OCI-LY3 (cell line): ENCODE measurements at regions not wholly inside any gene's neighbourhood (a gene's known extent, or its start where the extent isn't known, plus 50 kb on each side); places are given as distances from the start of the nearest gene placed in this dataset.
"Not testable (repeated sequence)": the region's sequence is repeated elsewhere in the genome, so short reads cannot be mapped to it uniquely, and the experiment has no call there.

Experiments used
- H2AFZ ChIP-seq: fragments of 200-600, 300-600 bp; shearing (Covaris generic); 2 replicates; pipeline ENCODE4 v1.6.0; 2014; ENCODE audit warnings: antibody characterized with exemption, low read depth, low read length
- H3K27ac ChIP-seq: fragments of 200-600, 300-600 bp; sonication (generic); 2 replicates; pipeline ENCODE4 v1.5.1; 2014; ENCODE audit warnings: mild to moderate bottlenecking, low read length, moderate library complexity, mixed read lengths
- H3K27me3 ChIP-seq: fragments of 200-600, 300-600 bp; sonication (generic); 2 replicates; pipeline ENCODE4 v1.6.1; 2014; ENCODE audit warnings: low read depth, low read length, mixed read lengths
- H3K36me3 ChIP-seq: fragments of 200-600, 300-600 bp; sonication (generic); replicated peaks from 2 replicates; pipeline ENCODE3; 2014; ENCODE audit warnings: low read depth, low read length, mixed read lengths
- H3K4me1 ChIP-seq: fragments of 300-600, 200-600 bp; sonication (generic); 2 replicates; pipeline ENCODE4 v1.6.1; 2014; ENCODE audit warnings: low read length, mixed read lengths
- H3K4me2 ChIP-seq: fragments of 200-600, 300-600 bp; sonication (generic); 2 replicates; pipeline ENCODE4 v1.6.1; 2014; ENCODE audit warnings: low read length, mixed read lengths
- H3K4me3 ChIP-seq: fragments of 300-600, 200-600 bp; sonication (generic); 2 replicates; pipeline ENCODE4 v1.5.1; 2014; ENCODE audit warnings: antibody characterized with exemption, mild to moderate bottlenecking, low read length, moderate library complexity
- H3K79me2 ChIP-seq: fragments of 300-600, 200-600 bp; shearing (Covaris generic); 2 replicates; pipeline ENCODE4 v1.6.1; 2014; ENCODE audit warnings: mild to moderate bottlenecking, low read length, mixed read lengths
- H3K9ac ChIP-seq: fragments of 300-600, 200-600 bp; shearing (Covaris generic); 2 replicates; pipeline ENCODE4 v1.6.0; 2014; ENCODE audit warnings: mild to moderate bottlenecking, low read length, moderate library complexity
- H3K9me3 ChIP-seq: fragments of 200-600, 300-600 bp; shearing (Covaris generic); 2 replicates; pipeline ENCODE4 v1.6.1; 2014; ENCODE audit warnings: low read length, mixed read lengths; ENCODE audit not compliant: insufficient read depth
- H4K20me1 ChIP-seq: fragments of 200-600, 300-600 bp; sonication (generic); 2 replicates; pipeline ENCODE4 v1.6.1; 2016; ENCODE audit warnings: low read length, mixed read lengths; ENCODE audit not compliant: insufficient read depth
- EZH2phosphoT487 ChIP-seq: fragments of 200-600 bp; shearing (Covaris generic); IDR thresholded peaks from 2 replicates; pipeline ENCODE4 v1.6.1; 2018; ENCODE audit warnings: antibody characterized with exemption, mixed run types, low read depth
- TF ChIP-seq, protein P1 (sequence below): fragments of 200-600, 300-600 bp; sonication (generic); IDR thresholded peaks from 2 replicates; pipeline ENCODE4 v1.5.1; 2014; ENCODE audit warnings: antibody characterized with exemption, low read length, low read depth

DNA sequence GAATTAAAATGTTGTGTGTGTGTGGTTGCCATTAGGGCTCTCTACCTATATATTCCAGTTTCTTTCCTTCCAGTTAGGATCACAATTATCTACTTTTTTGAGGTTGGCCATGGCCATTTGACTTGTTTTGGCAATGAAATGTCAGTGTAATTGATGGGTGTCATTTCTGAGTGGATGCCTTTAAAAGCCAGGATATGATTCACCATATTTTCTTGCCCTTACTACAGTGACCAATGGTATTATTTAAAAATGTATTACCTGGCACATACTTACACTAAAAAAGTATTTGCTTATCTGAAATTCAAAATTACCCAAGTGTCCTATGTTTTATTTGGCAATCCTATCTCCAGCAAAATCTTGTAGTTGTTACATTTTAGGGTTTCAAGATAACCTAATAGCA, 258.7 kb upstream of the ACTBL2 start:
- H3K79me2 ChIP-seq, result no peaks in the 10 kb centered on the region
- H2AFZ ChIP-seq, result no peak overlapping the region
- H3K9ac ChIP-seq, result no peak overlapping the region
- TF ChIP-seq EZH2phosphoT487, result no peak
- TF ChIP-seq, protein P1, sequence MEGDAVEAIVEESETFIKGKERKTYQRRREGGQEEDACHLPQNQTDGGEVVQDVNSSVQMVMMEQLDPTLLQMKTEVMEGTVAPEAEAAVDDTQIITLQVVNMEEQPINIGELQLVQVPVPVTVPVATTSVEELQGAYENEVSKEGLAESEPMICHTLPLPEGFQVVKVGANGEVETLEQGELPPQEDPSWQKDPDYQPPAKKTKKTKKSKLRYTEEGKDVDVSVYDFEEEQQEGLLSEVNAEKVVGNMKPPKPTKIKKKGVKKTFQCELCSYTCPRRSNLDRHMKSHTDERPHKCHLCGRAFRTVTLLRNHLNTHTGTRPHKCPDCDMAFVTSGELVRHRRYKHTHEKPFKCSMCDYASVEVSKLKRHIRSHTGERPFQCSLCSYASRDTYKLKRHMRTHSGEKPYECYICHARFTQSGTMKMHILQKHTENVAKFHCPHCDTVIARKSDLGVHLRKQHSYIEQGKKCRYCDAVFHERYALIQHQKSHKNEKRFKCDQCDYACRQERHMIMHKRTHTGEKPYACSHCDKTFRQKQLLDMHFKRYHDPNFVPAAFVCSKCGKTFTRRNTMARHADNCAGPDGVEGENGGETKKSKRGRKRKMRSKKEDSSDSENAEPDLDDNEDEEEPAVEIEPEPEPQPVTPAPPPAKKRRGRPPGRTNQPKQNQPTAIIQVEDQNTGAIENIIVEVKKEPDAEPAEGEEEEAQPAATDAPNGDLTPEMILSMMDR, result no peak
- no peaks in the 10 kb centered on the region for H3K27me3 ChIP-seq
- no peak overlapping the region for H3K4me3 ChIP-seq
- no peak overlapping the region for H3K27ac ChIP-seq
- no peaks in the 10 kb centered on the region for H3K9me3 ChIP-seq
- H3K4me2 ChIP-seq, result no peak overlapping the region
- H4K20me1 ChIP-seq, result no peaks in the 10 kb centered on the region
- H3K4me1 ChIP-seq, result no peaks in the 10 kb centered on the region
- H3K36me3 ChIP-seq, result no peaks in the 10 kb centered on the region

DNA sequence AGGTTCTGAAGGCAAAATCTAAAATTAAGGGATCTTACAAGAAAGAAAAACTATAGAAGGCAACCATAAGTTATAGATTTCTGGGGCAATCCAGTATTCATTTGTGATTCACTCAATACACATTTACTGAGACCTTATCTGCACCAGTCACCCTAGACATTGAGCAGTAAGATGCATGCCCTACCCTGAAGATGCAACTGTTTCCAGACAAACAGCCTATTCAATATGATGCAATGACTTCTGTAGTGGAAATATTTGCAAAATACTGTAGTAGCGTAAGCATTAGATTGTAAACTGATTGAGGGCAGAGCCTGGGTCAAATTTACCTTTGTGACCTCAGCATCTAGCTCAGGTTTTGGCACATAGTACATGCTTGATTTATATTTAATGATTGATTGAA, 256.2 kb upstream of the ACTBL2 start:
- no peaks in the 10 kb centered on the region for H3K4me1 ChIP-seq

DNA sequence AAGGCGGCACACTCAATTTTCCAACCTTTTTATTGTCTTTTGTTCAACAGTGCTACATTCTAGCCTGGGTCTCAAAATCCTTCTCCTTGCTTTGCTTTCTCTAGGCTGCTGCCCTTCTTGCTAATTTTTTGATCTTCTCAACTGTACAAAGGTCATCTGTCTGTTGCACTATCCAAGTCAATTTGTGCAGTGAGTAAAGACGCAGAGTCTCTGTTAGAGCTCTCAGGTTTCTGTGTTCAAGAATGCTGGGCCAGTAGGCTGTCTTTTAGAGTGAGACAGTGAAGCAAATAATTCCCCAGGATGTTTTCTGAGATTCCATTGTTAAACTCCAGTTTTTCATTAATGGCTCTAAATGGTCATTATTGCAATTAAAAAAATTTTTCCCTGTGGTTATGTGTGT, 255.7 kb upstream of the ACTBL2 start:
- H3K27me3 ChIP-seq, result no peaks in the 10 kb centered on the region
- H3K4me3 ChIP-seq, result no peak overlapping the region
- no peak for TF ChIP-seq EZH2phosphoT487
- TF ChIP-seq, protein P1, result no peak
- no peak overlapping the region for H3K9ac ChIP-seq
- H3K4me1 ChIP-seq, result no peaks in the 10 kb centered on the region
- no peaks in the 10 kb centered on the region for H3K9me3 ChIP-seq
- no peak overlapping the region for H2AFZ ChIP-seq
- no peaks in the 10 kb centered on the region for H3K36me3 ChIP-seq
- no peaks in the 10 kb centered on the region for H3K79me2 ChIP-seq
- H4K20me1 ChIP-seq, result no peaks in the 10 kb centered on the region
- no peak overlapping the region for H3K4me2 ChIP-seq
- H3K27ac ChIP-seq, result no peak overlapping the region

More for the DNA sequence above, 256.2 kb upstream of the ACTBL2 start:
- no peaks in the 10 kb centered on the region for H3K27me3 ChIP-seq
- no peak overlapping the region for H3K4me3 ChIP-seq
- no peak overlapping the region for H3K9ac ChIP-seq
- no peaks in the 10 kb centered on the region for H3K79me2 ChIP-seq
- TF ChIP-seq, protein P1, result no peak
- no peak for TF ChIP-seq EZH2phosphoT487
- H3K36me3 ChIP-seq, result no peaks in the 10 kb centered on the region
- no peak overlapping the region for H3K27ac ChIP-seq
- no peak overlapping the region for H2AFZ ChIP-seq
- H3K4me2 ChIP-seq, result no peak overlapping the region
- H3K9me3 ChIP-seq, result no peaks in the 10 kb centered on the region
- H4K20me1 ChIP-seq, result no peaks in the 10 kb centered on the region

DNA sequence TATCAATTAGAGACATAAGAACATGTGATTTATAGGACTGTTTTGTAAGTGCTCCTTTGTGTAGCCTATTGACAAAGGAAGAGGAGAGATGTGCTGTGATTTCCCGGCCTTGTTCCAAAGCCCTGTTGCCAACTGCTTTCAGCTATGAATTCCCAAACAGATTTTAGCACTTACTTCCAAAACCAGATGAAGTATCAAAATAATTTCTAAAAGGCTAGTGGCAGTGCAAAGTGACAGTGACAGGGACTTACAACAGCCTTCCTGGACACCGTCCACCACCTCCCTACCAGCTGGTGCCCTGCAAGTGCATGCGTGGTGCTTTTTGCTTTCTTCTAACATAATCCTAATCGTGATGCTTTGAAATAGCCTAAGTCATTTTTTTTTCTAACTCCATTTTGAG, 254.1 kb upstream of the ACTBL2 start:
- TF ChIP-seq, protein P1, result no peak
- no peak for TF ChIP-seq EZH2phosphoT487
- H3K9ac ChIP-seq, result no peak overlapping the region
- no peak overlapping the region for H3K4me3 ChIP-seq
- no peak overlapping the region for H3K4me2 ChIP-seq
- H3K27me3 ChIP-seq, result no peaks in the 10 kb centered on the region
- H3K9me3 ChIP-seq, result no peaks in the 10 kb centered on the region
- H2AFZ ChIP-seq, result no peak overlapping the region
- H3K36me3 ChIP-seq, result no peaks in the 10 kb centered on the region
- no peak overlapping the region for H3K27ac ChIP-seq
- H3K4me1 ChIP-seq, result no peaks in the 10 kb centered on the region
- H3K79me2 ChIP-seq, result no peaks in the 10 kb centered on the region
- no peaks in the 10 kb centered on the region for H4K20me1 ChIP-seq

DNA sequence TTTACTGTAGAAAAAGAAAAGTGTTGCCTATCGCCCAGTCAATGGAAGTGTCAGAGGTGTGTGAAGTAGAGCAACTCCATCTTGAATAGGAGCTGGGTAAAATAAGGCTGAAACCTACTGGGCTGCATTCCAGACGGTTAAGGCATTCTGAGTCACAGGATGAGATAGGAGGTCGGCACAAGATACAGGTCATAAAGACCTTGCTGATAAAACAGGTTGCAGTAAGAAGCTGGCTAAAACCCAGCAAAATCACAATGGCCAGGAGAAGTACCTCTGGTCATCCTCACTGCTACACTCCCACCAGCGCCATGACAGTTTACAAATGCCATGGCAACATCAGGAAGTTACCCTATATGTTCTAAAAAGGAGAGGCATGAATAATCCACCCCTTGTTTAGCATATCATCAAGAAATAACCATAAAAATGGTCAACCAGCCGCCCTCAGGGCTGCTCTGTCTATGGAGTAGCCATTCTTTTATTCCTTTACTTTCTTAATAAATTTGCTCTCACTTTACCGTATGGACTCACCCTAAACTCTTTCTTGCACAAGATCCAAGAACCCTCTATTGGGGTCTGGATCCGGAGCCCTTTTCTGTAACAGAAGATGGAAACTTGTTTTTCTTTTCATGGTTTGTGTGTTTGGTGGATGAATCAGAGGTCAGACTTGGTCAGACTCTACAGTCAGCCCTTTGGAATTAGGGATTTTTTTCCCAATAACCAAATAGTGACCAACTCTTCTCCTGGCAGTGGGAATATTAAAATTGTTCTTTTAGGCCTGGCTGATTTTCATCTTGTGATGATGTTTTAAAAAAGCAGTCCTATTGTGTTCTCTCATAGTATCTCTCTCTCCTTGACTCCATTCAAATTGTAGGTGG, 252.9 kb upstream of the ACTBL2 start:
- not testable (repeated sequence) for H4K20me1 ChIP-seq, H3K79me2 ChIP-seq, H3K27ac ChIP-seq, H3K9me3 ChIP-seq, H3K4me1 ChIP-seq, H3K27me3 ChIP-seq, H3K9ac ChIP-seq, H2AFZ ChIP-seq, H3K36me3 ChIP-seq, H3K4me2 ChIP-seq, H3K4me3 ChIP-seq
